ENCODE measurements at regions not wholly inside any gene's neighbourhood (a gene's known extent, or its start where the extent isn't known, plus 50 kb on each side); places are given as distances from the start of the nearest gene placed in this dataset.

- no peak for TF ChIP-seq SIN3A (conservative IDR thresholded peaks at IDR 0.05 in 1 of 2, IDR thresholded peaks at IDR 0.05 in 1 of 2; ENCODE audit: low read depth in 1 of 2, low read length in 2 of 2)
- no peak for TF ChIP-seq GABPA (IDR thresholded peaks at IDR 0.05; ENCODE audit: borderline replicate concordance, insufficient read depth, low read length)
- TF ChIP-seq HDAC6 (IDR thresholded peaks at IDR 0.05; ENCODE audit: low read depth, low read length) = no peak
- TF ChIP-seq RNF2 (IDR thresholded peaks at IDR 0.05; ENCODE audit: borderline replicate concordance, low read depth, low read length, missing control alignments, poor library complexity, severe bottlenecking) = no peak
- no peak for TF ChIP-seq TAF7 (optimal IDR thresholded peaks at IDR 0.05; ENCODE audit: borderline replicate concordance, low read depth, low read length)
- TF ChIP-seq, protein P1, sequence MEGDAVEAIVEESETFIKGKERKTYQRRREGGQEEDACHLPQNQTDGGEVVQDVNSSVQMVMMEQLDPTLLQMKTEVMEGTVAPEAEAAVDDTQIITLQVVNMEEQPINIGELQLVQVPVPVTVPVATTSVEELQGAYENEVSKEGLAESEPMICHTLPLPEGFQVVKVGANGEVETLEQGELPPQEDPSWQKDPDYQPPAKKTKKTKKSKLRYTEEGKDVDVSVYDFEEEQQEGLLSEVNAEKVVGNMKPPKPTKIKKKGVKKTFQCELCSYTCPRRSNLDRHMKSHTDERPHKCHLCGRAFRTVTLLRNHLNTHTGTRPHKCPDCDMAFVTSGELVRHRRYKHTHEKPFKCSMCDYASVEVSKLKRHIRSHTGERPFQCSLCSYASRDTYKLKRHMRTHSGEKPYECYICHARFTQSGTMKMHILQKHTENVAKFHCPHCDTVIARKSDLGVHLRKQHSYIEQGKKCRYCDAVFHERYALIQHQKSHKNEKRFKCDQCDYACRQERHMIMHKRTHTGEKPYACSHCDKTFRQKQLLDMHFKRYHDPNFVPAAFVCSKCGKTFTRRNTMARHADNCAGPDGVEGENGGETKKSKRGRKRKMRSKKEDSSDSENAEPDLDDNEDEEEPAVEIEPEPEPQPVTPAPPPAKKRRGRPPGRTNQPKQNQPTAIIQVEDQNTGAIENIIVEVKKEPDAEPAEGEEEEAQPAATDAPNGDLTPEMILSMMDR (IDR thresholded peaks at IDR 0.05; ENCODE audit: control extremely low read depth in 1 of 3, insufficient read depth in 1 of 3, low read depth in 1 of 3, low read length in 3 of 3) = no peak
- TF ChIP-seq SIRT6 (IDR thresholded peaks at IDR 0.05; ENCODE audit: low read length) = no peak
These were observed 1491.4 kb downstream of the LRRC4C start (continued) for GRCh38 chr11:39968071-39968470.
